Activated T-cell treated with anti-CD3 and anti-CD28 coated beads, Interleukin-2, amount 50 U/mL, for 72 hours (primary cell): ENCODE measurements at regions not wholly inside any gene's neighbourhood (a gene's known extent, or its start where the extent isn't known, plus 50 kb on each side); places are given as distances from the start of the nearest gene placed in this dataset.

Experiments used
- ATAC-seq, 2 donors: fragments of 150-1000 bp; cut with Tn5 transposase; replicated peaks in 1 of 2; 2 replicates each; pipeline ENCODE4 v1.10.0; 2021; ENCODE audit warnings: moderate library complexity in 2 of 2, mild to moderate bottlenecking in 1 of 2
- DNase-seq, 2 donors: peaks; one replicate each; pipeline ENCODE4 v3.0.0; 2021 to 2022; ENCODE audit warnings: mixed read lengths in 1 of 2
- H3K27ac Mint-ChIP-seq: one replicate; pipeline ENCODE4 v1.8.0; 2022; ENCODE audit warnings: mild to moderate bottlenecking, moderate library complexity, mixed read lengths
- H3K27me3 Mint-ChIP-seq: one replicate; pipeline ENCODE4 v1.8.0; 2022; ENCODE audit warnings: low read depth, mixed read lengths
- H3K36me3 Mint-ChIP-seq, 2 donors: one replicate each; pipeline ENCODE4 v1.8.0; 2022; ENCODE audit warnings: mixed read lengths in 2 of 2, mild to moderate bottlenecking in 1 of 2; ENCODE audit not compliant: insufficient read depth in 2 of 2
- H3K4me1 Mint-ChIP-seq: one replicate; pipeline ENCODE4 v1.8.0; 2022; ENCODE audit warnings: low read depth, mixed read lengths
- H3K4me3 Mint-ChIP-seq, 2 donors: one replicate each; pipeline ENCODE4 v1.8.0; 2022; ENCODE audit warnings: mild to moderate bottlenecking in 2 of 2, mixed read lengths in 2 of 2, moderate library complexity in 2 of 2
- H3K9me3 Mint-ChIP-seq, 2 donors: one replicate each; pipeline ENCODE4 v1.8.0; 2022; ENCODE audit warnings: mixed read lengths in 2 of 2

GRCh38 chr12:30416631-30417030 lies 279.0 kb downstream of the IPO8 start:
- Mint-ChIP-seq H3K4me3 (no peak overlapping the region), H3K4me1 (no peaks in the 10 kb centered on the region)
- no peak for ATAC-seq

GRCh38 chr12:30415777-30416176 lies 279.9 kb downstream of the IPO8 start:
- H3K27ac Mint-ChIP-seq = no peak overlapping the region
- no peak for ATAC-seq
- no peaks in the 10 kb centered on the region for H3K36me3 Mint-ChIP-seq
- H3K27me3 Mint-ChIP-seq = no peaks in the 10 kb centered on the region
- peaks cover 0 to 2% of the 10 kb centered on the region in 2 donors for H3K9me3 Mint-ChIP-seq
- H3K4me1 Mint-ChIP-seq = no peaks in the 10 kb centered on the region
- H3K4me3 Mint-ChIP-seq = no peak overlapping the region
- no peak for DNase-seq

More at GRCh38 chr12:30416631-30417030, 279.0 kb downstream of the IPO8 start:
- no peak for DNase-seq
- H3K27ac Mint-ChIP-seq = no peak overlapping the region
- H3K36me3 Mint-ChIP-seq = no peaks in the 10 kb centered on the region
- H3K27me3 Mint-ChIP-seq = no peaks in the 10 kb centered on the region
- H3K9me3 Mint-ChIP-seq = peaks cover 0 to 2% of the 10 kb centered on the region in 2 donors

DNA sequence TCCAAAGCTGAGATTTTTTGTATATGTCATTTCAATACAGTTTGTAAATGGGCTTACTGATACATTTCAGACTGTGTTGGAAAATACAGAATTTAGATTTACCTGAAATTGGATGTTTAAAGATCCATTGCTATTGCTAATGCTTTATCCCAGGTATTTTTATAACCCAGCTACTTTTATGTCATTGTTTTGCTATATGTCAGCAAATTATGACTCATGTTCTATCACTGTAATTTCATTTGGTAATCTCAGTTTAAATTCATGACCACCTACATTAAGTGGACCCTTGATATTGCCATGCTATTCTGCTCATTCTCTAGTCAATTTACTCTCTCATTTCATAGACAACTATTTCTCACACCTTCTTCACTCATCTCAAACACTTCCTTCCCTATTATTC lies 281.2 kb downstream of the IPO8 start:
- Mint-ChIP-seq H3K4me3 (no peak overlapping the region), H3K36me3 (no peaks in the 10 kb centered on the region), H3K27ac (no peak overlapping the region), H3K9me3 (peaks cover 0 to 3% of the 10 kb centered on the region in 2 donors), H3K27me3 (no peaks in the 10 kb centered on the region), H3K4me1 (no peaks in the 10 kb centered on the region)
- ATAC-seq (no peak), DNase-seq (no peak)

DNA sequence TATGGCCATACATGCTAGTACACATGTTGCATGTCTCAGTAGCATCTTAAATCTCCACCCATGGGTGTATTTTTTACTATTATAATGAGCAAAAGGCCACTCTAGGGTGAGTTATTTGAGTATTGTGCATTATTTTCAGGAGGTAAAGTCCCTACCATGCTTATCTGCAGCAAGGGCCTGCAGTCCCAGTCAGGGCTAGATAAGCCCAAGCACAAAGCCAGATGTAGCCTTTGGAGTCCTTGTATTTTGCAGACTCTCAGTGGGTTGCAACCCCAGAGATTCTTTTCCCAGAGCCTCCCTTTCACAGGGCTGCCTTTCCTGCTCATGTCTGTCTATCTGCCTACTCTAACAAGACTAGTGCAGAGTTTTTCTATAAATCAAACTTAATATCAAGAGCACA lies 295.3 kb downstream of the IPO8 start:
- no peaks in the 10 kb centered on the region for H3K4me1 Mint-ChIP-seq
- no peak overlapping the region for H3K27ac Mint-ChIP-seq
- H3K27me3 Mint-ChIP-seq = no peaks in the 10 kb centered on the region
- ATAC-seq (no peak), DNase-seq (no peak)
- H3K36me3 Mint-ChIP-seq = no peaks in the 10 kb centered on the region
- H3K4me3 Mint-ChIP-seq = no peak overlapping the region
- H3K9me3 Mint-ChIP-seq = peaks cover 4 to 8% of the 10 kb centered on the region in 2 donors

GRCh38 chr12:30399859-30400258 lies 295.8 kb downstream of the IPO8 start:
- Mint-ChIP-seq H3K4me3 (no peak overlapping the region), H3K27me3 (no peaks in the 10 kb centered on the region), H3K27ac (no peak overlapping the region), H3K9me3 (peaks cover 4 to 8% of the 10 kb centered on the region in 2 donors), H3K4me1 (no peaks in the 10 kb centered on the region), H3K36me3 (no peaks in the 10 kb centered on the region)
- ATAC-seq (no peak), DNase-seq (no peak)

DNA sequence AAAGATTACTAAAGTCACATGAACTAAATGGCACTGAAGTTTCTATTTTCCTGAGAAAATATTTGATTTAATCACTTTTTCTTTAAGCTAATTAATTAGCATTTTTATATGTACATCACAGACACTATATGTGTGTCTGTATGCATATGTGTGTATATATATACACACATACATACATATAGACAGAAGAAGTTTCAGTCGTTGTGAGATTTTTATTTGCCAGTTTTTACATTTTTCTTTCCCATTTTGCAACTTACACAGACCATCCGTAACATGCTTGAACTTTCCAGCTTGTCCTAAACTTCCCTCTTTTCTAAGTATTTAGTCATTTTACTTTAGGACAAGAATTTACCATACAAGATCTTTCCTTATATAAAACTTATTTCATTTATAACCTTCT lies 299.1 kb downstream of the IPO8 start:
- peaks cover 0 to 8% of the 10 kb centered on the region in 2 donors for H3K9me3 Mint-ChIP-seq
- H3K27me3 Mint-ChIP-seq = no peaks in the 10 kb centered on the region
- H3K4me3 Mint-ChIP-seq = no peak overlapping the region
- H3K36me3 Mint-ChIP-seq = no peaks in the 10 kb centered on the region
- ATAC-seq (no peak), DNase-seq (no peak)
- no peaks in the 10 kb centered on the region for H3K4me1 Mint-ChIP-seq
- no peak overlapping the region for H3K27ac Mint-ChIP-seq

- no peaks in the 10 kb centered on the region for H3K36me3 Mint-ChIP-seq
Measured at GRCh38 chr12:30395190-30395589, 300.5 kb downstream of the IPO8 start.

DNA sequence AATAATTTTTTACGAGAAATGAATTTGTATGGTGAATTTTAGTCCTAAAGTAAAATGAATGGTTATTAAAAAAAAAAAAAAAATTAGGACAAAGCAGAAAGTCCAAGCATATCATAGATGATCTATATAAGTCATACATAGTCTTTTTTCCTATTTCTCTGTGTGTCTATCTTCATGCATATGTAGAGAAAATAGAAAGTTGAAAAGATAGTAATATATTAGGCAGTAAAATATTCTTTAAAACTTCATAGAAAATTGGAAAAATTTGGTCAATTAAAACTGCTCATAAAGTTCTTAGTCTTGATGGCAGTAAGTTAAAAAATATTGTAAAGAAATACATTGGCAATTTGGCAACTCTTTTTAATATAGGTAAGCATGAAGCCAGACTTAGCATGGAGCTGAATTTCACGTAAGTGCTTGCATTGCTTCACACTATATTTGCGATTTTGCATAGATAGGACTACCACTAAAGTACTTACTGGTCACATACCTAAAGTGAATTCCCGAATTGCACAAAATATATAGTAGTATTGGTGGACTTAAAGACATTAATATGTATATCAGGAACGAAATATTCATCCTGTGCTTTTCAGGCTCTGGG lies 303.8 kb downstream of the IPO8 start:
- DNase-seq (no peak), ATAC-seq (no peak)
- H3K27me3 Mint-ChIP-seq = no peaks in the 10 kb centered on the region
- H3K4me3 Mint-ChIP-seq = no peak overlapping the region
- H3K27ac Mint-ChIP-seq = no peak overlapping the region
- H3K4me1 Mint-ChIP-seq = no peaks in the 10 kb centered on the region
- H3K9me3 Mint-ChIP-seq = peaks cover 5 to 6% of the 10 kb centered on the region in 2 donors
- H3K36me3 Mint-ChIP-seq = peaks cover 0 to 1% of the 10 kb centered on the region in 2 donors

More at GRCh38 chr12:30395190-30395589, 300.5 kb downstream of the IPO8 start:
- ATAC-seq (no peak), DNase-seq (no peak)
- Mint-ChIP-seq H3K27ac (no peak overlapping the region), H3K4me3 (no peak overlapping the region), H3K4me1 (no peaks in the 10 kb centered on the region), H3K9me3 (peaks cover 2 to 12% of the 10 kb centered on the region in 2 donors), H3K27me3 (no peaks in the 10 kb centered on the region)

GRCh38 chr12:30385706-30386105 lies 310.0 kb downstream of the IPO8 start:
- H3K4me1 Mint-ChIP-seq = no peaks in the 10 kb centered on the region
- no peak overlapping the region for H3K4me3 Mint-ChIP-seq
- DNase-seq = no peak
- H3K36me3 Mint-ChIP-seq = peaks cover 0 to 1% of the 10 kb centered on the region in 2 donors
- no peak for ATAC-seq
- no peaks in the 10 kb centered on the region for H3K27me3 Mint-ChIP-seq
- H3K27ac Mint-ChIP-seq = no peak overlapping the region
- H3K9me3 Mint-ChIP-seq = peaks cover 4 to 6% of the 10 kb centered on the region in 2 donors

DNA sequence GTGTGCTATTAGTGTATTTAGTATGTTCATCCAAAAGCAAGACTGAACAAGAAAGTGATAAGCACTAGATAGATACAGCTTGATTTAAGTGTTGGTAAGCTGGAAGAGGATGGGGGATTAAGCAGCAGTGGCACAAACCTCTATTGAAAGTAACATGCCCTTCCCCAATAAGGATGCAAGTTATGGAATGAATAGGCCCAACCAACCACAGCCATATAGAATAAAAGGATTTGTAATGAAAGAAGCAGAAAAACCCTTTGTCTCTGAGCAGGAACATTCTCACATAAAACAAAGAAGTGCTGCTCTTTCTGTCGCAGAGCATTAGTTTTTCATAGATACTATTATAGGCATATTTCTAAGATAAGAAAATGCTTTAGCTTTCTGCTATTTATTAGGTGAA lies 310.7 kb downstream of the IPO8 start:
- H3K4me1 Mint-ChIP-seq = no peaks in the 10 kb centered on the region
- H3K9me3 Mint-ChIP-seq = peaks cover 4% of the 10 kb centered on the region in 2 donors
- no peak for ATAC-seq
- no peak overlapping the region for H3K27ac Mint-ChIP-seq
- H3K27me3 Mint-ChIP-seq = no peaks in the 10 kb centered on the region
- DNase-seq = no peak
- no peak overlapping the region for H3K4me3 Mint-ChIP-seq
- peaks cover 0 to 1% of the 10 kb centered on the region in 2 donors for H3K36me3 Mint-ChIP-seq

DNA sequence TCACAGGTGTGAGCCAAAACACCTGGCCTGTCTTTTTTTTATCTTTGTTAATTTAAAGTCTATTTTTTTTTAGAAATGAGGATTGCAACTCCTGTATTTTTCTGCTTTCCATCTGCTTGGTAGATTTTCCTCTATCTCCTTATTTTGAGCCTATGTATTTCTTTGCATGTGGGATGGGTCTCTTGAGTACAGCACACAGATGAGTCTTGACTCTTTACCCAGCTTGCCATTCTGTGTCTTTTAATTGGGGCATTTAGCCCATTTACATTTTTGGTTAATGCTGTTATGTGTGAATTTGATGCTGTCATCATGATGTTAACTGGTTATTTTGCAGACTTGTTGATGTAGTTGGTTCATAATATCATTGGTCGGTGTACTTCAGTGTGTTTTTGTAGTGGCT lies 317.4 kb downstream of the IPO8 start:
- Mint-ChIP-seq H3K36me3 (peaks cover 0 to 5% of the 10 kb centered on the region in 2 donors), H3K4me3 (no peak overlapping the region), H3K4me1 (no peaks in the 10 kb centered on the region), H3K27ac (no peak overlapping the region), H3K27me3 (no peaks in the 10 kb centered on the region), H3K9me3 (peaks cover 11 to 14% of the 10 kb centered on the region in 2 donors)
- ATAC-seq (no peak), DNase-seq (no peak)

GRCh38 chr12:30364822-30365221 lies 330.8 kb downstream of the IPO8 start:
- ATAC-seq (no peak), DNase-seq (no peak)
- peaks cover 7 to 10% of the 10 kb centered on the region in 2 donors for H3K9me3 Mint-ChIP-seq
- H3K27ac Mint-ChIP-seq = no peak overlapping the region
- no peaks in the 10 kb centered on the region for H3K27me3 Mint-ChIP-seq
- no peak overlapping the region for H3K4me3 Mint-ChIP-seq
- peaks cover 0 to 2% of the 10 kb centered on the region in 2 donors for H3K36me3 Mint-ChIP-seq
- no peaks in the 10 kb centered on the region for H3K4me1 Mint-ChIP-seq

DNA sequence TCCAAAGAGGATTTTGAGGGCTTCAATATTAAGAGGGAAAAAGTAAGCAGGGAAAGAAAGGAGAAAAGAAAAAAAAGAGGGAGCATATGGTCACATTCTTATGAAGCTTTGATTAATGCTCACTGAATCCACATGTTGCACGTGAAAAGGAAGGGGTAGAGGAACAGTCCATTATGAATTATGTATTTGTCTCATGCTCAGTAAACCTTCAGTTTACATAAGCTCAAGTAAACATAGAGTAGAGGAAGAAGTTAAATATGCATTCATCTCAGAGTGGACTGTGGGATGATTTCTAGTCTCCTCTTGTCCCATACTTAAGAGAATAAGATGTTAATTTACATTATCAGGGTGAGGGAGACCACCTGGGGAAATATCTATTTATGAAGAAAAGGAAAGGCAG lies 334.5 kb downstream of the IPO8 start:
- no peaks in the 10 kb centered on the region for H3K4me1 Mint-ChIP-seq
- H3K27ac Mint-ChIP-seq = no peak overlapping the region
- H3K36me3 Mint-ChIP-seq = peaks cover 0 to 2% of the 10 kb centered on the region in 2 donors
- DNase-seq (no peak), ATAC-seq (no peak)
- no peaks in the 10 kb centered on the region for H3K27me3 Mint-ChIP-seq
- H3K9me3 Mint-ChIP-seq = peaks cover 0 to 3% of the 10 kb centered on the region in 2 donors
- no peak overlapping the region for H3K4me3 Mint-ChIP-seq

DNA sequence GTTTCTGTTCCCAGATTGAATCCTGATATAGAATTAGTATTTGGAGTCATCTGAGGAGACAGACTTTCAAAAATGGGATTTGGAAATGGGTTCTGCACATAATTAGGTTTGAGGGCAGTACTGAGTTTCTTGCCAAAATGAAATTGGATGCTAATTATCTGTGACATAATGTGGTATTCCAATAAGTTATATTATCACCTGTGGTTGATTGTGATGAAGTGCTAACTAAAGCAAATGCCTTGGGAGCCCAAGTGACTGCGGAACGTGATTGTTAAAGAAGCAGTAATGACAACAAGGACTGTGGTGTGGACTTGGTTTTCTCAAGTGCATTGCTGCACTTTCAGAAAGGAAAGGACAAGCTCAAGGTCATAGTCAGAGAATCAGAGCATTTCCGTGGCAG lies 337.0 kb downstream of the IPO8 start:
- no peak overlapping the region for H3K27ac Mint-ChIP-seq
- H3K9me3 Mint-ChIP-seq = peaks cover 0 to 3% of the 10 kb centered on the region in 2 donors
- no peaks in the 10 kb centered on the region for H3K4me1 Mint-ChIP-seq
- no peak for DNase-seq
- H3K27me3 Mint-ChIP-seq = no peaks in the 10 kb centered on the region
- ATAC-seq = no peak
- no peak overlapping the region for H3K4me3 Mint-ChIP-seq
- peaks cover 0 to 2% of the 10 kb centered on the region in 2 donors for H3K36me3 Mint-ChIP-seq
